Stimulated activated CD8-positive, alpha-beta memory T cell treated with anti-CD3 and anti-CD28 coated beads, Interleukin-7, amount 100 ng/mL, for 4 hours (primary cell): ENCODE measurements at regions not wholly inside any gene's neighbourhood (a gene's known extent, or its start where the extent isn't known, plus 50 kb on each side); places are given as distances from the start of the nearest gene placed in this dataset.

Experiments used
- DNase-seq, 2 donors: peaks; one replicate each; pipeline ENCODE4 v3.0.0-alpha.2; 2020; ENCODE audit warnings: low read depth in 2 of 2

- DNase-seq: no peak
These were observed 163.6 kb downstream of the TNFSF18 start for GRCh38 chr1:172887162-172887561.

GRCh38 chr1:172893146-172893841 lies 157.4 kb downstream of the TNFSF18 start:
- no peak for DNase-seq

GRCh38 chr1:172894349-172895049 lies 156.2 kb downstream of the TNFSF18 start:
- DNase-seq: no peak

DNA sequence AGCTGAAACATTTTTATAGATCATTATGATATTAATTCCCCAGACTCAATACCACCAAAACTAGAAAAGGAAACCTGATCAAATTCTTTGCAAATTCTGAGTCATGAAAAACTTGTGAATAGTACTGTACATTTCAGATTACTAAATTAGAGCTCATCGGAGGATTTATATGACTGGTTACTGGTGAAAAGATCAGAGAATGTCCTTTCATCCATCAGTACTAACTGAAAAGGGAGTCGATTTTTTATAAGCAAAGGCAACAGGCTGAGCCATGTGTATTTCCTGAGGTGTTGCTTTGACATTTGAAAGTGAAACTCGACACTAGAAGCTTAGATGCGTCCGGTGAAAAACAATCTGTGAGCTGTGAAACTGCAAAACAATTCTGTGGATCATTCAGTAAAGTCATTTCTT lies 155.7 kb downstream of the TNFSF18 start:
- DNase-seq: peak in 1 of 2 donors; percentile 21

- DNase-seq: no peak
These were observed 155.0 kb downstream of the TNFSF18 start for GRCh38 chr1:172895761-172896160.

DNA sequence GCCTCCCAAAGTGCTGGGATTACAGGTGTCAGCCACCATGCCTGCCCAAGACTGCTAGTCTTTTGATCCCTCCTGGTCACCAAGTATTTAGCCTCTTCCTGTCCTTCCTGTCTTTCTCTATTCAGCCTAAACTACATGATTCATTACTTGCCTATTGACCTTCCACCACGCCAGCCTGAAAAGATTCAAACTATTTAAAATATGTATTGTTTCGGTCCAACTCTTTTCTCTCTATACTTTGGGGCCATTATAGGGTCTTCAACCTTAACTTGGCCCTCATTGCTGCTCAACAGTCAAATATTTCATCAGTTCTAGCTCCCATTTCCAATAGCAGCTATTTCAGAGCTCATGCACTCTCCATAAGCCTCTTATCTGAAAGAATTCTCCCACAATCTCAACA lies 153.0 kb downstream of the TNFSF18 start:
- DNase-seq: no peak

GRCh38 chr1:172898866-172899265 lies 151.9 kb downstream of the TNFSF18 start:
- peak in 1 of 2 donors; percentile 4 for DNase-seq

GRCh38 chr1:172900376-172900997 lies 150.3 kb downstream of the TNFSF18 start:
- DNase-seq: no peak

- DNase-seq: no peak
These were observed 148.5 kb downstream of the TNFSF18 start for GRCh38 chr1:172902200-172902599.

DNA sequence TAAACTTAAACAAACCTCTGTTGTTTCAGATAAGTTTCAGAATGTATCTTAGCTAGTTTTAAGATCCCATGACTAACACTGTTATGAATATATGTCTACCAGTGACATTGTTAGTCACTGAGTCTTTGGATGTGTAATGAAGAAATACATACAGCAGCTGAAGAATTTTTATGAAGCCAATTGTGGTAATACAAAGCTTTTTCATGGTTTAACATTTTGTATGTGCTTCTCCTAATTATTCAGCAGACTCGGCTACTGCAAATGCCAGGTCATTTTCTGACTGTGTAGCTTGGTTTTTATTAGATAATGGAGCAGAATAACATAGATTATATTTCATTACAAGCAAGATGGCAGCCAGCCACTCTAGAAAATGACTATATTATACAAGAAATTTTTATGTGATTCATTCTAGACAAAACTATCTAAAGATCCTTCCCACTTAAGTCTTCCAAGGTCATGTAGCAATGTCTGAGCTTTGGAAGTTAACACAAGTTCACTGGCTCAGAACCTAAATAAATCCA lies 147.8 kb downstream of the TNFSF18 start:
- no peak for DNase-seq

- no peak for DNase-seq
These were observed 147.0 kb downstream of the TNFSF18 start for GRCh38 chr1:172903581-172904220.

DNA sequence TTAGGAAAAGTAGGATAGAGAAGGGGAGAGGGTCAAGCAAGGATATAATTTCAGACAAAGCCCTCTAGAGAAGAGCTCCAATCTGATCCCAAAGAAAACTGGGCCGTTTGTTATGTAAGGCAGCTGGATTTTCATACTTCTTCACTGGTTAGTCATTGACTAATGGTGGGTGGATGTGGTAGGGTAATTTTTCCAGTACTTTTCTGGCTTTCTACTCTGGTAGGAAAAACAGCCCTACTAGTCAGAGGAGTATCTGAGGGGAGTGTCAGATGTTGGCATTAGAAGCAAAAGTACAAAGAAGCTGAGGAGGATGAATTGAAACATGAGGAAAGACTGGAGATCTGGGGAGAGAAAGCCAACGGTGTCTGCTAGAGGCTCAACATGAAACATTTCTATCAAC lies 145.3 kb downstream of the TNFSF18 start:
- no peak for DNase-seq

DNA sequence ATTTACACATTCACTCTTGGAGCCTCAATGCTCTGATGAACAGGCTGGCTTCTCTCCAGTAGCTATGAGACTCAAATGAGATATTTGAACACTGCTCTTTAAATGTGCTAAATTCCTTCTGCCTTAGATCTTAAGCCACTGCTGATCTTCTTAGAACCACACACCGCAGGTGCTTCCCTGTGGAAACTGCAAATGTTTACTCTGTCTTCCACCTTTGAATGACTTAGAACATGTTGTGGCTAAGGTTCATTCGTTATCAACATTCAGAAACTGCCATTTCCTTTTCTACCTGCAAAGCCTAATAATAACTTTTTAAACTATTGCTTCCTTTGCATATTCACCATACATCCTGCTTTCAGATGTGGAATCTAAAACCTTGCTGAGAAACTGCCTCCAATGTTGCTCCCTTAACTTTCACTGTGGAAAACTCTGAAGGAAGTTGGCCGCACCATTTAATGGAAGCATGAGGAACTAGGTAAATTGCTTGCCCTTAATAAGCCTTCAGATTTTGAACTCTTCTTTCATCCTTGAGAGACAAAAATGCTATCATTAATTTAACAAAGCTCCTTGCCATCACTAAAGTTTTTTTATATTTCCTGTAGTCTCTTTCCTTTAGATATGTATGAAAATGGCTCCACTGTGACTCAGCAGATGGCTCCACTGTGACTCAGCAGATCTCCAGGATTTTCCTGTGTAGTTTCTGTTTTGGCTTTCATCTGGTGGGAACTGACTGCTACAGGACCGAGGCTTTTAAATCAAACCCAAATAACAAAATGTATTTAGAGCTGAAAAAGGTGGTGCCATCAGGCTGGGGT lies 143.8 kb downstream of the TNFSF18 start:
- DNase-seq: no peak

DNA sequence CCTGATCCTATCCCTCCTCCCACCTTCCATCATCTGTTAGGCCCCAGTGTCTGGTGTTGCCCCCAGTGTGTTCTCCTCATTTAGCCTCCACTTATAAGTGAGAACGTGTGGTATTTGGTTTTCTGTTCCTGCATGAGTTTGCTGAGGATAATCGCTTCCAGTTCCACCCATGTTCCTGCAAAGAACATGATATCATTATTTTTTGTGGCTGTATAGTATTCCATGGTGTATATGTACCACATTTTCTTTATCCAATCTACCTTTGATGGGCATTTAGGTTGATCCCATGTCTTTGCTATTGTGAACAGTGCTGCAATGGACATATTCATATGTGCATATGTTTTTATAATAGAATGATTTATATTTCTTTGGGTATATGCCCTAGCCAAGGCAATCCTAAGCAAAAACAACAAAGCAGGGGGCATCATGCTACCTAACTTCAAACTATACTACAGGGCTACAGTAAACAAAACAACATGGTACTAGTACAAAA lies 142.9 kb downstream of the TNFSF18 start:
- DNase-seq: no peak

GRCh38 chr1:172909606-172910326 lies 141.0 kb downstream of the TNFSF18 start:
- DNase-seq: no peak

GRCh38 chr1:172912765-172913260 lies 137.9 kb downstream of the TNFSF18 start:
- no peak for DNase-seq

DNA sequence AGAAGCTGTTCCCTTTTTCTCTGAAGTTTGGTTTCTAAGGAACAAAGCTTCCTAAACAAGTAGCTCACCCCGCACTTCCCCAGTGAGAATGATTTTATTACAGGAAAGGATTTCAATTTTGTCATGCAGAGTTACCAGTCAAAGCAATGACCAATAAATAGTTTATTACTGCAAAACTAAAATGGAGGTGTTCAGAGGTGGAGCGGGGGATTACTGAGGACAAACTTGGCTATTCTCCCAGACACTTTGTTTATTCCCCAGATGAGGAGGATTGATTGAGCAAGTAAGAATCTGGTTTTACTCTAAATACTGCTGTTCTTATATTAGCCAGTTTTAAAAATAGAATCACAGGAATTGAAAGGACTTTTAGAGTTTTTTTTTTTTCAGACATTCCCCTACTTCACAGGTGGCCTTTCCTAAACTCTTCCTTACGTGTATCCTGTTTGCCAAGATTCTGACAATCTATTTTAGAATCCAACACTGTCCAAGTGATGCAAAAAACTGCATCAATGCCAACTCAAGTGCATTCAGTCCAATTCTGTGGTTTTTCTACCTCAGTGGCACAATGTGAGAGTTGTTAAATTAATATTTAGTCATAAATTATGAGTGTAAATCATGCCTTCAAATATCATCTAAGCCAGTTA lies 136.1 kb downstream of the TNFSF18 start:
- no peak for DNase-seq

DNA sequence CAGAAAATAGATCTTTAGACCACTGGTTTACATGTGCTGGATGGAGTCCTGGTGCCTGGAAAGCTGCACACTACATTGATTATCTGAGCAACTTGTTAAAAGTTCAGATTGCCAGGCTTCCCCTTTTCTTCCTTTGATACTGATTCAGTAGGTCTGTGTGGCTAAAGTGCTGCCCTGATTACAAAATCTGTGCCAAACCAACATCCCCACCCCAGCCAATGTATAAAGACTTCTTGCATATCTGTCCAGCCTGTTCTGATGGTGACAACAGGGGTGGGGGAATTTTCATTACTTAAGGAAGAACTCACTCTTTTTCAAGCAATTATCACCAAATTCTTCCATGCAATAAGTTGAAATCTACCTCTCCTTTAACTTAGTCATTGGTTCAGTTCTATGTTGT lies 135.5 kb downstream of the TNFSF18 start:
- DNase-seq: no peak

DNA sequence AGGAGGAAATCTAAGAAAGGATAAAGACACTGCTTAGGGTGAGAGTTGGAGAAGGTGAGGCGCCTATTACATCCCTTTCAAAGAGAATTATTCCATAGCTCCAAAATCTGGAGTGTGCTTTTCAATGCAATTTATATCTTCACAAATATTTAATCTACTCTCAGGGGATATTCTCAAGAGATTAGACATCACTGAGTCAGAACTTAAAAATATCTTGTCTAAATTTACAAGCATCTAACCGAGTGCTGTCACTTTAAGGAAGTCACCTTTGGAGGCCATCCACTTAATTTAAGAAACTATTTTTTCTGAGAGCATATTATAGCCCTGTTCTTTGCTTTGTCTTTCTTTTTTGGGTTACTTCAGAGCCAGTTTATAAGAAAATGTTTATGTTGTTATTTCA lies 134.6 kb downstream of the TNFSF18 start:
- DNase-seq: no peak

GRCh38 chr1:172917972-172918371 lies 132.8 kb downstream of the TNFSF18 start:
- no peak for DNase-seq
